ENCODE measurements at regions not wholly inside any gene's neighbourhood (a gene's known extent, or its start where the extent isn't known, plus 50 kb on each side); places are given as distances from the start of the nearest gene placed in this dataset.
"Not testable (repeated sequence)": the region's sequence is repeated elsewhere in the genome, so short reads cannot be mapped to it uniquely, and the experiment has no call there.

- H3K27ac ChIP-seq, result no peak overlapping the region
- H3K4me3 ChIP-seq, result no peak overlapping the region
- no peaks in the 10 kb centered on the region for H3K4me1 ChIP-seq
- no peaks in the 10 kb centered on the region for H3K27me3 ChIP-seq
- H3K36me3 ChIP-seq, result no peaks in the 10 kb centered on the region
- no peak for DNase-seq
- peaks cover 0 to 7% (median 3%) of the 10 kb centered on the region in 3 donors for H3K9me3 ChIP-seq
- intact Hi-C loops (cut with DNase I; ENCODE audit: low total_unique reads), result no loop called here
- TF ChIP-seq CTCF (IDR thresholded peaks at IDR 0.05), result no peak
Observed at GRCh38 chr10:38209332-38209731, 115.2 kb downstream of the ZNF37A start.

DNA sequence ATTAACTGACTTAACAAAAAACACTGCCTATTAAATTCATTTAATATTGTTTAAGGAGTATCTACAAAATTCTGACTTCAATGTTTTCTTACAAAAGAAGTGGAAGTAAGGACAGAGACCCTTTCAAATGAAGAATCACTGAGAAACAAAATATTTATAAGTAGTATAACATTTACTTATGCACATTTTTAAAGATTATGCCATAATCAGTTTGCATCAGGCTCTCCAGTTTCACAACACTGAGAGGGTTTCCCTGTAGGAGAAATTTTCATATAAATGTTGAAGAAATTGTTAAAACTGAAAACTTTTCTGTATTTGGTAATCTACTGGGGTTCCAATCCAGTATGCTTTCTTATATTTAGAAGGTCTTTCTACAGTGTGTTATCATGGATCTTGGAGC, 115.6 kb downstream of the ZNF37A start:
- DNase-seq; H3K9me3 ChIP-seq; H3K4me3 ChIP-seq; H3K4me1 ChIP-seq; intact Hi-C loops (cut with DNase I; ENCODE audit: low total_unique reads); H3K27me3 ChIP-seq; H3K36me3 ChIP-seq; H3K27ac ChIP-seq: not testable (repeated sequence)

- no peaks in the 10 kb centered on the region for H3K27me3 ChIP-seq
- no peak for DNase-seq
- no peak for TF ChIP-seq CTCF (IDR thresholded peaks at IDR 0.05)
- H3K4me3 ChIP-seq, result no peak overlapping the region
- H3K9me3 ChIP-seq, result no peaks in the 10 kb centered on the region
- H3K27ac ChIP-seq, result no peak overlapping the region
- H3K36me3 ChIP-seq, result no peaks in the 10 kb centered on the region
- intact Hi-C loops (cut with DNase I; ENCODE audit: low total_unique reads), result no loop called here
- no peaks in the 10 kb centered on the region for H3K4me1 ChIP-seq
Observed at GRCh38 chr10:38212460-38212859, 118.3 kb downstream of the ZNF37A start.

GRCh38 chr10:38226385-38226784, 132.2 kb downstream of the ZNF37A start:
- Histone ChIP-seq H3K36me3 (no peaks in the 10 kb centered on the region), H3K27ac (no peak overlapping the region), H3K4me3 (no peak overlapping the region), H3K9me3 (peaks cover 0 to 11% (median 0%) of the 10 kb centered on the region in 3 donors), H3K4me1 (no peaks in the 10 kb centered on the region), H3K27me3 (no peaks in the 10 kb centered on the region)
- TF ChIP-seq CTCF (IDR thresholded peaks at IDR 0.05), result no peak
- intact Hi-C loops (cut with DNase I; ENCODE audit: low total_unique reads), result no loop called here
- DNase-seq, result no peak

- no peaks in the 10 kb centered on the region for H3K36me3 ChIP-seq
- intact Hi-C loops (cut with DNase I; ENCODE audit: low total_unique reads), result no loop called here
- no peak for TF ChIP-seq CTCF (IDR thresholded peaks at IDR 0.05)
- H3K4me1 ChIP-seq, result no peaks in the 10 kb centered on the region
- H3K27me3 ChIP-seq, result no peaks in the 10 kb centered on the region
- DNase-seq, result no peak
- H3K4me3 ChIP-seq, result no peak overlapping the region
- H3K9me3 ChIP-seq, result peaks cover 0 to 11% (median 0%) of the 10 kb centered on the region in 3 donors
- H3K27ac ChIP-seq, result no peak overlapping the region
Observed at GRCh38 chr10:38228394-38228793, 134.3 kb downstream of the ZNF37A start.

DNA sequence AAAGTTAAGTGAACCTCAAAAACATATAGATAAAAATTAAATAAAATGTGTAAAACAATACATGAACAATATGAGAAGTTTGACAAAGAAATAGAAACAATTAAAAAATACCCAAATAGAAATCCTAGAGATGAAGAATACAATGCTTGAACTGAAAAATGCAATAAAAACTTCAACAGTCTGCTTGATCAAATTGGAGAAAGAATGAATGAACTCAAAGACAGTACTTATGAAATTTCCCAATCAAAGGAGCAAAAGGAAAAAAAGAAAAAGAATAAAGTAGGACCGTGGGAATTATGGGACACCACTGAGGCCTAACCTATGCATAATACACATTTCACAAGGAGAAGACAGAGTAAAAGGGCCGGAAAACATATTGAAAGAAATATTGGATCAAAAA, 144.3 kb downstream of the ZNF37A start:
- H3K27me3 ChIP-seq; DNase-seq; intact Hi-C loops (cut with DNase I; ENCODE audit: low total_unique reads); H3K4me3 ChIP-seq; H3K36me3 ChIP-seq; H3K4me1 ChIP-seq; H3K27ac ChIP-seq; H3K9me3 ChIP-seq: not testable (repeated sequence)

DNA sequence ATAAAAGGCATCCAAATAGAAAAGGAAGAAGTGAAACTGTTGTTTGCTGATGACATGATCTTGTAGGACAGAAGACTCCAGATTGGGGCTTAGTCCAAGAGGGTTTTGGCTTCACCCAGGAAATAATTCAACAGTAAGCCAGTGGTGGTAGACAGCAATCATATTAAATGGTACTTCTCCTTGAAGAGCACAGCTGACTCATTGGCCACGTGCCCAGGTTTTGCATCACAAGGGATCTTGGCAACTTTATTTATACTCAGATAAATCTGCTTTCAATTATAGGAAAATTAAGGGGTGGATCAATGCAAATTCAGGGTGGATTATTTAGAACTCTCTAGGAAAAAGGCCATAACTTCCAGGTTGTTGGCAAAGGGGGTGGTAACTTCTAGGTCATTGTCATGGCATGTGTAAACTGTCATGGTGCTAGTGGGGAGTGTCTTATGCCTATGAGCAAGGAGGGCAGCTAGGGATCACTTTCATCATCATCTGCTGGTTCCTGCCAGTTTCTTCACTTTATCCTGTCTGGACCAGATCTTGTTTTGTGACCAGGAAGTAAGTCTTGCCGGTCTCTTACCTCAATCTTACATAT, 148.0 kb downstream of the ZNF37A start:
- H3K4me3 ChIP-seq; H3K27ac ChIP-seq; H3K4me1 ChIP-seq; H3K36me3 ChIP-seq; H3K9me3 ChIP-seq; intact Hi-C loops (cut with DNase I; ENCODE audit: low total_unique reads); H3K27me3 ChIP-seq; DNase-seq: not testable (repeated sequence)

GRCh38 chr10:38248113-38248512, 154.0 kb downstream of the ZNF37A start:
- DNase-seq; H3K9me3 ChIP-seq; intact Hi-C loops (cut with DNase I; ENCODE audit: low total_unique reads); H3K27ac ChIP-seq; H3K27me3 ChIP-seq; H3K4me1 ChIP-seq; H3K36me3 ChIP-seq; H3K4me3 ChIP-seq: not testable (repeated sequence)

GRCh38 chr10:38252551-38252950, 158.4 kb downstream of the ZNF37A start:
- H3K27ac ChIP-seq; H3K36me3 ChIP-seq; H3K4me3 ChIP-seq; H3K9me3 ChIP-seq; H3K4me1 ChIP-seq; H3K27me3 ChIP-seq; intact Hi-C loops (cut with DNase I; ENCODE audit: low total_unique reads); DNase-seq: not testable (repeated sequence)

DNA sequence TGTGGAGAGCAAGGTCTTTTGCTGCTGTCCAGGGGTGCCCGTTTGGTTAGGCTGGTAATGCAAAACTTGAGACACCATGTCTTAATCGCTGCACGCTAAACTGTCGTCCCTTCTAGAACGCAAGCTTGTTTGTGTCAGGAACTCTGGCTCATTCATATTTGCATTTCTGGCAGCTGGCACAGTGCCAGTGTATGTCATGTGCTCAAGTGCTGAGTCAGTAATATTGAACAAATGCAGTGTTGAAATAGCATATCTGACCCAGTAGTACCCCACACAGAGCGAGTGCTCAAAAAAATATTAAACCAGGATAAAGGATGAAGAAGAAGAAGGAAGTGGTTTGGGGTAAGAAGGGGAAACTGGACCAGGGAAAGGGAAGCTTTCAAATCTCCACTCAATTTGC, 173.4 kb downstream of the ZNF37A start:
- intact Hi-C loops (cut with DNase I; ENCODE audit: low total_unique reads); DNase-seq; H3K4me3 ChIP-seq; H3K27ac ChIP-seq; H3K4me1 ChIP-seq; H3K36me3 ChIP-seq; H3K27me3 ChIP-seq; H3K9me3 ChIP-seq: not testable (repeated sequence)

- DNase-seq; H3K9me3 ChIP-seq; H3K4me3 ChIP-seq; H3K36me3 ChIP-seq; H3K4me1 ChIP-seq; intact Hi-C loops (cut with DNase I; ENCODE audit: low total_unique reads); H3K27ac ChIP-seq; H3K27me3 ChIP-seq: not testable (repeated sequence)
Observed at GRCh38 chr10:38271031-38271430, 176.9 kb downstream of the ZNF37A start.
